ENCODE measurements at regions not wholly inside any gene's neighbourhood (a gene's known extent, or its start where the extent isn't known, plus 50 kb on each side); places are given as distances from the start of the nearest gene placed in this dataset.

DNA sequence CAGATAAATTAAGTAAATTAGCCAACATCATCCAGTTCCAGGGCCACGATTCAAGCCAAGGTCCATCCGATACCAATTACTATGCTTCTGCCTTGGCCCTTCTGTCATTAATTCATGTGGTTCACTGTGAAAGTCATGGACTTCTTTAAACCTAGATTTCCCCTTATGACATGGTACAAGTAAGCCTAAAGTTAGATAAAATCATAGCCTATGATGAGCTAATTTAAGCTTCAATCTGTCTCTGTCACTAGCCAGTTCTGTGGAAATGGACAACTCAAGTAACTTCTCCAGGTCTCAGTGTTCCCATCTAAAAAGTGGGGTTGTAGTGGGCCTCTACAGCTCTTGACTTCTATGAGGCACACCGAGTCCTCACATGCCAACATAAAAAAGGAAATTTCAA lies 225.5 kb upstream of the MARCKS start:
- H3K4me3 ChIP-seq (ENCODE audit: low read depth, low read length), result no peak overlapping the region
- TF ChIP-seq MAX (IDR thresholded peaks at IDR 0.05; ENCODE audit: low read depth, low read length), result no peak
- no peak for TF ChIP-seq CTCF (IDR thresholded peaks at IDR 0.05; ENCODE audit: low read depth, low read length)
- TF ChIP-seq MYC (IDR thresholded peaks at IDR 0.05; ENCODE audit: low read depth, low read length), result no peak
- no peak for TF ChIP-seq POLR2A (IDR thresholded peaks at IDR 0.05; ENCODE audit: extremely low read depth, insufficient read length)
- DNase-seq (ENCODE audit: low read depth), result no peak

DNA sequence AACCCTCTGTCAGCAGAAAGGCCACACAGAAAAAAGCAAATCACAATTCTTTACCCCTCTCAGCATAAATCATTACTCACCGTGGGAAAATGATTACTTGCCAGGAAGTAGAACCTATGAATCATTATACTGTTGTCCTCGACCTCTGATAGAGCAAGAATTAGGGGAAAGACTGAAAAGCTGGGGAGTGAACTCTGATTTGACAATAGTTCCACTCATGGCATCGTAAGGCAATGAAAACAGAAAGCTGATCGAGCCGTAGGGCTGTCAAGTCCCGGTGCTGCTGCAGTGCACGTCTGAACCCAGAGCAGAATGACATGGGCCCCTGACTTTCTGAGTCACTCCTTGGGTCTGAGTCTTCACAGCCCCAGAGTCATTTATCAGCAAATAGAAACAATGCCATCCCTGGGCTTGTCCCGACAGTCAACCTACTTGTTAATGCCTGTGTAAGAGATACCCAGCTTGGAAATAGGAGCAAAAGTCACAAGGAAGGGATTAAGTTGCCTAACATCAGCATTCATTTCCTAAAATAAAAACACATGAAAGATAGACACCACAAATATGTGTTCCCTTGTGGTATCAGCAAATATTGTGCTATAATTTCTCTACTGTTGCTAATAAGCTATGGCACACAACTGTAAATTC lies 224.8 kb upstream of the MARCKS start:
- TF ChIP-seq MYC (IDR thresholded peaks at IDR 0.05; ENCODE audit: low read depth, low read length), result no peak
- TF ChIP-seq POLR2A (IDR thresholded peaks at IDR 0.05; ENCODE audit: extremely low read depth, insufficient read length), result no peak
- no peak for TF ChIP-seq CTCF (IDR thresholded peaks at IDR 0.05; ENCODE audit: low read depth, low read length)
- TF ChIP-seq MAX (IDR thresholded peaks at IDR 0.05; ENCODE audit: low read depth, low read length), result no peak
- DNase-seq (ENCODE audit: low read depth), result no peak
- H3K4me3 ChIP-seq (ENCODE audit: low read depth, low read length), result no peak overlapping the region

GRCh38 chr6:113633638-113634037 lies 223.5 kb upstream of the MARCKS start:
- DNase-seq (ENCODE audit: low read depth), result no peak

GRCh38 chr6:113634352-113635163 lies 222.6 kb upstream of the MARCKS start:
- TF ChIP-seq POLR2A (IDR thresholded peaks at IDR 0.05; ENCODE audit: extremely low read depth, insufficient read length), result no peak
- TF ChIP-seq MYC (IDR thresholded peaks at IDR 0.05; ENCODE audit: low read depth, low read length), result no peak
- TF ChIP-seq MAX (IDR thresholded peaks at IDR 0.05; ENCODE audit: low read depth, low read length), result no peak
- no peak for TF ChIP-seq CTCF (IDR thresholded peaks at IDR 0.05; ENCODE audit: low read depth, low read length)
- DNase-seq (ENCODE audit: low read depth), result peak; percentile 63
- H3K4me3 ChIP-seq (ENCODE audit: low read depth, low read length), result no peak overlapping the region

More at GRCh38 chr6:113633638-113634037, 223.5 kb upstream of the MARCKS start:
- no peak overlapping the region for H3K4me3 ChIP-seq (ENCODE audit: low read depth, low read length)
- TF ChIP-seq MYC (IDR thresholded peaks at IDR 0.05; ENCODE audit: low read depth, low read length), result no peak
- no peak for TF ChIP-seq POLR2A (IDR thresholded peaks at IDR 0.05; ENCODE audit: extremely low read depth, insufficient read length)
- TF ChIP-seq CTCF (IDR thresholded peaks at IDR 0.05; ENCODE audit: low read depth, low read length), result no peak
- TF ChIP-seq MAX (IDR thresholded peaks at IDR 0.05; ENCODE audit: low read depth, low read length), result no peak

DNA sequence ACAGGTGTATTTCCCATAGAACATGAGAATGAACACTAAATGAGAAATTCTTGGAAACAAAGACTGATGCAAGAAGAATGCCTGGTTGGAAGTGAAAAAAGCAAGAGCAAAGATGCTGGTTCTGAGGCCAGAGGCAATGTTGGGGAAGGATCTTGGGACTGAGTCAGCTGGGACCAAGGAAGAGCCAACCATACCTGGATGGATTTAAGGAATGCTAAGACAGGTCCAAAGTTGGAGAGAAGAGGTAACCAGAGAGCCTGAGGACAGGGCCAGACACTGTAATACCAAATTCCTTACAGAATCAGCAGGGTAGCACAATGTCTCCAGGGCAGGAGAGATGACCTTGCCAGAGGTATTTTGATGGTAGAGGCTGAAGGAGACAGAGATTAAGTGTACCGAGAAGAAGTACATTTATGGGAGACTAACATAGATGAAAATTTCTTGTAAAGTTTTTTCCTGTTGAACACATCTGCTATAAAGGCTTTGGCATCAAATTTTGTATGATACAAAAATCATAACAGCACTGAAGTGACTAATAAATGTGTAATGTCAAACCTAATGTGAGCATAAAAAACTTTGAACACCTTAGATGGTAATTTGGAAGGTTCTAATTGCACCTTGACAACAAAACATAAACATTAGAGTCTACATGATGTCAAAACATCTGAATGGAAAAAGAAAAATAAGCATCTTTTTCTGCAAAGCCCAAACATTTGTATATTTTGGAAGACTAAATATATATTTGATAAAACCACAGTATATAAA lies 221.7 kb upstream of the MARCKS start:
- TF ChIP-seq POLR2A (IDR thresholded peaks at IDR 0.05; ENCODE audit: extremely low read depth, insufficient read length), result no peak
- TF ChIP-seq MYC (IDR thresholded peaks at IDR 0.05; ENCODE audit: low read depth, low read length), result no peak
- no peak for TF ChIP-seq CTCF (IDR thresholded peaks at IDR 0.05; ENCODE audit: low read depth, low read length)
- no peak for TF ChIP-seq MAX (IDR thresholded peaks at IDR 0.05; ENCODE audit: low read depth, low read length)
- H3K4me3 ChIP-seq (ENCODE audit: low read depth, low read length), result no peak overlapping the region
- DNase-seq (ENCODE audit: low read depth), result no peak

Data from NB4 (cell line).